GM06990 (cell line): ENCODE measurements at regions not wholly inside any gene's neighbourhood (a gene's known extent, or its start where the extent isn't known, plus 50 kb on each side); places are given as distances from the start of the nearest gene placed in this dataset.

Experiments used
- DNase-seq: peaks from one replicate; pipeline ENCODE4 v3.0.0-alpha.2; 2011; ENCODE audit not compliant: insufficient read length; ENCODE audit errors: extremely low read depth
- H3K27me3 ChIP-seq: replicated peaks from 2 replicates; pipeline ENCODE4 v1.6.0; 2011; ENCODE audit warnings: low read length; ENCODE audit not compliant: control insufficient read depth, insufficient read depth
- H3K36me3 ChIP-seq: 2 replicates; pipeline ENCODE4 v1.5.1; 2011; ENCODE audit warnings: low read length; ENCODE audit not compliant: control insufficient read depth, insufficient read depth
- H3K4me3 ChIP-seq: replicated peaks from 2 replicates; pipeline ENCODE4 v1.5.1; 2011; ENCODE audit warnings: low read depth, mild to moderate bottlenecking, control low read depth, low read length
- CTCF ChIP-seq: IDR thresholded peaks from 2 replicates; pipeline ENCODE4 v1.5.1; 2011; ENCODE audit warnings: low read length, control low read depth, mild to moderate bottlenecking, inconsistent platforms; ENCODE audit not compliant: insufficient read depth, poor library complexity, severe bottlenecking

GRCh38 chr11:11772865-11773515, 68.8 kb upstream of the USP47 start:
- no peak overlapping the region for H3K4me3 ChIP-seq
- no peak for TF ChIP-seq CTCF
- H3K36me3 ChIP-seq, result no peaks in the 10 kb centered on the region
- H3K27me3 ChIP-seq, result no peaks in the 10 kb centered on the region; the same call in 1 of the 2 replicates
- DNase-seq, result no peak

- no peaks in the 10 kb centered on the region for H3K36me3 ChIP-seq
- H3K27me3 ChIP-seq, result no peaks in the 10 kb centered on the region
- no peak for TF ChIP-seq CTCF
Observed at GRCh38 chr11:11770921-11771486, 70.8 kb upstream of the USP47 start.

GRCh38 chr11:11770296-11770695, 71.5 kb upstream of the USP47 start:
- H3K4me3 ChIP-seq, result no peak overlapping the region
- DNase-seq, result no peak
- no peak for TF ChIP-seq CTCF
- H3K36me3 ChIP-seq, result no peaks in the 10 kb centered on the region
- no peaks in the 10 kb centered on the region for H3K27me3 ChIP-seq

More at GRCh38 chr11:11770921-11771486, 70.8 kb upstream of the USP47 start:
- no peak for DNase-seq
- H3K4me3 ChIP-seq, result no peak overlapping the region

GRCh38 chr11:11769782-11770181, 72.0 kb upstream of the USP47 start:
- Histone ChIP-seq H3K36me3 (no peaks in the 10 kb centered on the region), H3K4me3 (no peak overlapping the region), H3K27me3 (no peaks in the 10 kb centered on the region)
- TF ChIP-seq CTCF, result no peak
- no peak for DNase-seq

- no peak for DNase-seq
- no peaks in the 10 kb centered on the region for H3K36me3 ChIP-seq
- no peak for TF ChIP-seq CTCF
- H3K4me3 ChIP-seq, result no peak overlapping the region
- H3K27me3 ChIP-seq, result no peaks in the 10 kb centered on the region
Observed at GRCh38 chr11:11769362-11769761, 72.4 kb upstream of the USP47 start.
